ENCODE measurements at regions not wholly inside any gene's neighbourhood (a gene's known extent, or its start where the extent isn't known, plus 50 kb on each side); places are given as distances from the start of the nearest gene placed in this dataset.

- no peak overlapping the region for H3K27ac Mint-ChIP-seq
- no peak overlapping the region for H3K4me3 Mint-ChIP-seq
- H3K27me3 Mint-ChIP-seq (ENCODE audit: low read depth): peaks cover 1% of the 10 kb centered on the region; the same call in 1 of the 2 replicates
- H3K4me1 Mint-ChIP-seq: peaks cover 6 to 9% of the 10 kb centered on the region in 2 experiments
- TF ChIP-seq CTCF (conservative IDR thresholded peaks at IDR 0.05): no peak
- DNase-seq: no peak
- H3K4ac ChIP-seq (ENCODE audit: low read depth, low read length): no peak overlapping the region
- no peak overlapping the region for H4K91ac ChIP-seq (ENCODE audit: insufficient read length, low read depth, low read length)
- H3K27ac ChIP-seq (ENCODE audit: insufficient read length, low read depth, low read length): no peak overlapping the region
- no peak overlapping the region for H2BK120ac ChIP-seq (ENCODE audit: low read depth, low read length, poor library complexity, severe bottlenecking)
- H3K9me3 Mint-ChIP-seq: peaks cover 0 to 4% of the 10 kb centered on the region in 2 experiments; a peak in 1 of 5 replicates
- H3K79me2 ChIP-seq (ENCODE audit: insufficient read depth, low read length): no peaks in the 10 kb centered on the region
- H2BK5ac ChIP-seq (ENCODE audit: insufficient read length, low read length): no peak overlapping the region
- H2BK15ac ChIP-seq (ENCODE audit: low read depth, low read length): no peak overlapping the region
- no peak overlapping the region for H4K5ac ChIP-seq (ENCODE audit: insufficient read length, low read depth, low read length)
- H3K56ac ChIP-seq (ENCODE audit: insufficient read length, low read depth, low read length): no peak overlapping the region
- no peak overlapping the region for H3K18ac ChIP-seq (ENCODE audit: insufficient read length, low read depth, low read length)
- no peak overlapping the region for H3K23ac ChIP-seq (ENCODE audit: insufficient read length, low read depth, low read length)
- no peak overlapping the region for H2BK20ac ChIP-seq (ENCODE audit: low read depth, low read length, poor library complexity, severe bottlenecking)
- H3T11ph ChIP-seq (ENCODE audit: low read length): no peak overlapping the region
- no peak overlapping the region for H3K14ac ChIP-seq (ENCODE audit: insufficient read depth, low read length)
- H3K9ac ChIP-seq (ENCODE audit: extremely low read depth, insufficient read length, low read length): no peak overlapping the region
- H3K79me1 ChIP-seq (ENCODE audit: insufficient read depth, low read depth, low read length, poor library complexity, severe bottlenecking): no peaks in the 10 kb centered on the region
- H2AK5ac ChIP-seq (ENCODE audit: insufficient read length, low read length): no peak overlapping the region
- H3K9me3 ChIP-seq (ENCODE audit: control insufficient read depth, low read depth, low read length): peaks cover 5% of the 10 kb centered on the region
- no peak overlapping the region for H3K4me2 ChIP-seq (ENCODE audit: insufficient read depth, insufficient read length, low read length)
- peaks cover 3% of the 10 kb centered on the region; the same call in 1 of the 2 replicates for H3K4me1 ChIP-seq (ENCODE audit: insufficient read depth, low read length)
- no peaks in the 10 kb centered on the region for H3K23me2 ChIP-seq (ENCODE audit: insufficient read length, low read depth, low read length, poor library complexity, severe bottlenecking)
- no peak overlapping the region for H2AFZ ChIP-seq (ENCODE audit: low read length)
- no peaks in the 10 kb centered on the region for H3K27me3 ChIP-seq (ENCODE audit: insufficient read depth, low read length)
- no peak overlapping the region for H2BK12ac ChIP-seq (ENCODE audit: insufficient read length, low read depth, low read length)
- H4K8ac ChIP-seq (replicated peaks; ENCODE audit: insufficient read length, low read depth, low read length): no peak overlapping the region
- H4K20me1 ChIP-seq (ENCODE audit: control insufficient read depth, insufficient read depth, insufficient read length): no peaks in the 10 kb centered on the region
- H3K36me3 Mint-ChIP-seq (ENCODE audit: insufficient read depth in 1 of 3, low read depth in 3 of 3): peaks cover 0 to 5% (median 3%) of the 10 kb centered on the region in 3 experiments; a peak in 3 of 7 replicates
Observed at GRCh38 chr3:71990545-71990944, 205.6 kb upstream of the PROK2 start.

Measured in H9 (cell line).